ENCODE measurements at regions not wholly inside any gene's neighbourhood (a gene's known extent, or its start where the extent isn't known, plus 50 kb on each side); places are given as distances from the start of the nearest gene placed in this dataset.

GRCh38 chr9:687994-688393, 153.5 kb upstream of the DMRT1 start:
- DNase-seq (ENCODE audit: insufficient read length) (no peak), FAIRE-seq (no peak)
- TF ChIP-seq POLR2AphosphoS5 (IDR thresholded peaks at IDR 0.05; ENCODE audit: low read depth, low read length) (no peak), POLR2A (IDR thresholded peaks at IDR 0.05; ENCODE audit: low read depth, low read length) (no peak), TAF1 (IDR thresholded peaks at IDR 0.05; ENCODE audit: borderline replicate concordance, low read depth, low read length) (no peak)

GRCh38 chr9:690517-691111, 150.9 kb upstream of the DMRT1 start:
- TF ChIP-seq POLR2AphosphoS5 (IDR thresholded peaks at IDR 0.05; ENCODE audit: low read depth, low read length) = no peak
- no peak for TF ChIP-seq POLR2A (IDR thresholded peaks at IDR 0.05; ENCODE audit: low read depth, low read length)
- TF ChIP-seq TAF1 (IDR thresholded peaks at IDR 0.05; ENCODE audit: borderline replicate concordance, low read depth, low read length) = no peak
- DNase-seq (ENCODE audit: insufficient read length) (no peak), FAIRE-seq (no peak)

- DNase-seq (ENCODE audit: insufficient read length) (no peak), FAIRE-seq (no peak)
- TF ChIP-seq TAF1 (IDR thresholded peaks at IDR 0.05; ENCODE audit: borderline replicate concordance, low read depth, low read length) (no peak), POLR2AphosphoS5 (IDR thresholded peaks at IDR 0.05; ENCODE audit: low read depth, low read length) (no peak), POLR2A (IDR thresholded peaks at IDR 0.05; ENCODE audit: low read depth, low read length) (no peak)
Measured at GRCh38 chr9:691825-692400, 149.6 kb upstream of the DMRT1 start.

GRCh38 chr9:692636-693129, 148.8 kb upstream of the DMRT1 start:
- no peak for FAIRE-seq
- DNase-seq (ENCODE audit: insufficient read length) = no peak
- TF ChIP-seq POLR2A (IDR thresholded peaks at IDR 0.05; ENCODE audit: low read depth, low read length) (no peak), TAF1 (IDR thresholded peaks at IDR 0.05; ENCODE audit: borderline replicate concordance, low read depth, low read length) (no peak), POLR2AphosphoS5 (IDR thresholded peaks at IDR 0.05; ENCODE audit: low read depth, low read length) (no peak)

- FAIRE-seq (no peak), DNase-seq (ENCODE audit: insufficient read length) (no peak)
- no peak for TF ChIP-seq POLR2AphosphoS5 (IDR thresholded peaks at IDR 0.05; ENCODE audit: low read depth, low read length)
- TF ChIP-seq POLR2A (IDR thresholded peaks at IDR 0.05; ENCODE audit: low read depth, low read length) = no peak
- TF ChIP-seq TAF1 (IDR thresholded peaks at IDR 0.05; ENCODE audit: borderline replicate concordance, low read depth, low read length) = no peak
Measured at GRCh38 chr9:693201-694091, 148.1 kb upstream of the DMRT1 start.

- TF ChIP-seq POLR2A (IDR thresholded peaks at IDR 0.05; ENCODE audit: low read depth, low read length) = no peak
- no peak for TF ChIP-seq TAF1 (IDR thresholded peaks at IDR 0.05; ENCODE audit: borderline replicate concordance, low read depth, low read length)
- TF ChIP-seq POLR2AphosphoS5 (IDR thresholded peaks at IDR 0.05; ENCODE audit: low read depth, low read length) = no peak
- FAIRE-seq (no peak), DNase-seq (ENCODE audit: insufficient read length) (no peak)
Measured at GRCh38 chr9:694092-694402, 147.4 kb upstream of the DMRT1 start.

- DNase-seq (ENCODE audit: insufficient read length) = no peak
- no peak for TF ChIP-seq POLR2A (IDR thresholded peaks at IDR 0.05; ENCODE audit: low read depth, low read length)
- no peak for TF ChIP-seq TAF1 (IDR thresholded peaks at IDR 0.05; ENCODE audit: borderline replicate concordance, low read depth, low read length)
- TF ChIP-seq POLR2AphosphoS5 (IDR thresholded peaks at IDR 0.05; ENCODE audit: low read depth, low read length) = no peak
- FAIRE-seq = no peak
Measured at GRCh38 chr9:694403-695154, 146.9 kb upstream of the DMRT1 start.

- FAIRE-seq (no peak), DNase-seq (ENCODE audit: insufficient read length) (no peak)
- TF ChIP-seq TAF1 (IDR thresholded peaks at IDR 0.05; ENCODE audit: borderline replicate concordance, low read depth, low read length) (no peak), POLR2A (IDR thresholded peaks at IDR 0.05; ENCODE audit: low read depth, low read length) (no peak), POLR2AphosphoS5 (IDR thresholded peaks at IDR 0.05; ENCODE audit: low read depth, low read length) (no peak)
Measured at GRCh38 chr9:695252-695651, 146.2 kb upstream of the DMRT1 start.

GRCh38 chr9:696332-697323, 144.9 kb upstream of the DMRT1 start:
- DNase-seq (ENCODE audit: insufficient read length) = no peak
- FAIRE-seq = no peak
- no peak for TF ChIP-seq TAF1 (IDR thresholded peaks at IDR 0.05; ENCODE audit: borderline replicate concordance, low read depth, low read length)
- TF ChIP-seq POLR2A (IDR thresholded peaks at IDR 0.05; ENCODE audit: low read depth, low read length) = no peak
- no peak for TF ChIP-seq POLR2AphosphoS5 (IDR thresholded peaks at IDR 0.05; ENCODE audit: low read depth, low read length)

GRCh38 chr9:698276-698675, 143.2 kb upstream of the DMRT1 start:
- DNase-seq (ENCODE audit: insufficient read length) = no peak
- no peak for FAIRE-seq
- TF ChIP-seq TAF1 (IDR thresholded peaks at IDR 0.05; ENCODE audit: borderline replicate concordance, low read depth, low read length) = no peak
- no peak for TF ChIP-seq POLR2AphosphoS5 (IDR thresholded peaks at IDR 0.05; ENCODE audit: low read depth, low read length)
- TF ChIP-seq POLR2A (IDR thresholded peaks at IDR 0.05; ENCODE audit: low read depth, low read length) = no peak
